ENCODE measurements at regions not wholly inside any gene's neighbourhood (a gene's known extent, or its start where the extent isn't known, plus 50 kb on each side); places are given as distances from the start of the nearest gene placed in this dataset.
"Not testable (repeated sequence)": the region's sequence is repeated elsewhere in the genome, so short reads cannot be mapped to it uniquely, and the experiment has no call there.

- DNase-seq, result no peak
These were observed 80.8 kb upstream of the AGAP1 start for GRCh38 chr2:235413064-235413463.

- DNase-seq, result peak; percentile 3
These were observed 79.4 kb upstream of the AGAP1 start for GRCh38 chr2:235414422-235414821.

GRCh38 chr2:235416858-235417499 is 76.9 kb upstream of the AGAP1 start:
- no peak for DNase-seq

GRCh38 chr2:235418918-235419317 is 74.9 kb upstream of the AGAP1 start:
- DNase-seq, result no peak

GRCh38 chr2:235419996-235420395 is 73.8 kb upstream of the AGAP1 start:
- peak; percentile 13 for DNase-seq

- peak; percentile 8 for DNase-seq
These were observed 72.2 kb upstream of the AGAP1 start for GRCh38 chr2:235421618-235422017.

- DNase-seq, result no peak
These were observed 63.3 kb upstream of the AGAP1 start for GRCh38 chr2:235430366-235431083.

- no peak for DNase-seq
These were observed 60.9 kb upstream of the AGAP1 start for GRCh38 chr2:235432741-235433520.

- no peak for DNase-seq
These were observed 60.0 kb upstream of the AGAP1 start for GRCh38 chr2:235433860-235434259.

GRCh38 chr2:235439959-235440662 is 53.7 kb upstream of the AGAP1 start:
- no peak for DNase-seq

GRCh38 chr2:235443580-235443979 is 50.3 kb upstream of the AGAP1 start:
- not testable (repeated sequence) for DNase-seq
